ENCODE measurements at regions not wholly inside any gene's neighbourhood (a gene's known extent, or its start where the extent isn't known, plus 50 kb on each side); places are given as distances from the start of the nearest gene placed in this dataset.
"Not testable (repeated sequence)": the region's sequence is repeated elsewhere in the genome, so short reads cannot be mapped to it uniquely, and the experiment has no call there.

DNA sequence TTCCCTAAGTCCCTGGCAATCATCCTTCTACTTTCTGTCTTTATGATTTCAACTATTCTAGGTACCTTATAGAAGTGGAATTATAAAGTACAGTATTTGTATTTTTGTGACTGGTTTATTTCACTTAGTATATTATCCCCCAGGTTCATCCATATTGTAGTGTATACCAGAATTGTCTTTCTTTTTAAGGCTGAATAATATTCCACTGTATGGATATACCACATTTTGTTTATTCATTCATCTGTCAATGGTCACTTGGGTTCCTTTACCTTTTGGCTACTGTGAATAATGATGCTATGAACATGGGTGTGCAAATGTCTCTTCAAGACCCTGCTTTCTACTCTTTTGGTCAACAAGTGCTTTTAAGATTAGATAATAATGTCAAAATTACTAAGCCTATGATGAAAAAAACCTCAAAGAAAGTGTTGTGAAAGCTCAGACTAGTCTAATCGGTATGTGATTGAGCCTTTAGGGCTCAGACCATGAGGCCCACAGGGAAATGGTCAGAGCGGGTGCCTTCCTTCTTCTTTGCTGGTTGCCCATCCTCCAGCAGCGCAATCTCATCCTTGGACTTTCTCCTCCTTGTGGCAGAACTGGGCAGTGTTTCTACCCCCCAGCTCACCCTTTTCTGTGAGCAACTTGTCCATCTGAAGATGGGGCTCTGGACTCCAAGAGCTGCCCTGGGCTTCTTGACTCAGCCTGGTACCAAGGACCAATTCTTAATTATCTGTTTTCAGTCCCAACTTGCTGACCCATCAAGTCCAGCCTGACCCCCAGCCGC is 105.4 kb downstream of the TTC8 start:
- DNase-seq (ENCODE audit: low spot score): no peak

DNA sequence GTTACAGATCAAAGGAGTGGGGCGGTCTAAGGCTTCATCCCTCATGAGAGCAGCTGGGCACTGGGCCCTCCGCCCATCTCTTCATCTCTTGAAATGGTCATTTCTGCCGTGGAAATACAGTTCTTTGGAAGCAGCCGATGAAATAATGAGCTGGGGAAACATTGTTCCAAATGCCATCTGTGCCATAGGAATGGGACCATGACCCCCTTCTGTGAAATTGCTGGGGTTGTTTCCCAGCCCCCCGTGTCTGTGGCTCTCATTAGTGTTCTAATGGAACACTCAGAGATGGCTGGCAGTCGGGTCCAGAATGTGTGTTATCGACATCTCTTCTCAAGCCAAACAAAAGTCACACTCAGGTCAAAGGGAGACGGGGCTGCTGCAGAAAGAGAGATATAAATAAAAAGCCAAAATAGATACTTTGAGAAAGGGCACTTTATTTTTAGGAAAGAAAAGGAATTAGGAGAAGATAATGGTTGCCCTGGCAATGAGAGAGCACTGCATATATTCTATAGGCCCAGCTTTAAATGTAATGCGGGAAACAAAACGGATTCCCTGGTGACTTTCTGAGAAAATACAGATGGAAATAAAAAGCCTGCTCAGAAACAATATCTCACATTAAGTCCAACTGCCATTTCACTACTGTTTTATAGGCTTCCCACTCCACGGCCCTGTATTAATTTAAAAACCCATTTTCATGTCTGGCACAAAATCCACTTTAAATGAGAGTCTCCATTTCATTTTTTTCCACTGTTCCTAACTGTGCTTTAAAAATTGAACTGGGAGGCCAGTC is 107.1 kb downstream of the TTC8 start:
- DNase-seq (ENCODE audit: low spot score): no peak

GRCh38 chr14:88933191-88933590 is 108.7 kb downstream of the TTC8 start:
- no peak for DNase-seq (ENCODE audit: low spot score)

DNA sequence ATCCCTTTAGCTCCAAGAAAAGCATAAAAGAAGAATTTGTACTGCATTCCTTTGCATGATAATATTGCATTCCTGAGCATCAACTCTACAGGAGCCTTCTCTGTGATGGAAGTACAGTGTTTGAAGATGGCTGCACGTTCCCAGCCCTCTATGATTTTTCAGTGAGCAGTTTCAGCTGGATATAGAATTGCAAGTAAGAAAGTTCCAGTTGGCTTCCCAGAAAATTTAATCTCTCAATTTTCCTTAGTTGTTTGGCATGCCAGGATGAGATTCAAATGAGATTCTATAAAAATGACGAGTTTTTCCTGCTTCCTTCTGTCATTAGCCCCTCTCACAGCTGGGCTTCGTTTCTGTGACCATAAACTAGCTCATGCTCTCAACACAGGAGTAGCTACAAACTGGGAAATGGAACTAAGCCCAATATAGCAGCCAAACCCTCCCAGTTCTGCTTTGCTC is 109.9 kb downstream of the TTC8 start:
- peak; percentile 6 for DNase-seq (ENCODE audit: low spot score)

DNA sequence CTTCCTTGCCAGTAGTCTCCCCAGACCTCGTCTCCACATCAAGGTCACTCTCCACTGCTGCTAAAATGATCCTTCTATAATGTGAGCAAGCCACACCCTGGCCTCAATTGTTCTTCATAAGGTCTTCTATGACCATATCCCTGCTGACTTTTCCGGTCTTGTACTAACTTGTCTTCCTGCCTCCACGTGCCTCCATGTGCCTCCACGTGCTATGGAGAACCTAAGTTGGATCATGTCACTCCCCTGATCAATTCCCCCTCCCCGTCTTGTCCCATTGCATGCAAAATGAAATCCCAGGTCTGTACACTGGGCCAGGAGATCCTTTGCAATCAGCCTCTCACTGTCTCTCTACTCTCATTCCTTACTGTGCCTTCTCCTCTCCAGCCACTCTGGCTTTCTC is 110.6 kb downstream of the TTC8 start:
- DNase-seq (ENCODE audit: low spot score): no peak

GRCh38 chr14:88937706-88938105 is 113.3 kb downstream of the TTC8 start:
- no peak for DNase-seq (ENCODE audit: low spot score)

DNA sequence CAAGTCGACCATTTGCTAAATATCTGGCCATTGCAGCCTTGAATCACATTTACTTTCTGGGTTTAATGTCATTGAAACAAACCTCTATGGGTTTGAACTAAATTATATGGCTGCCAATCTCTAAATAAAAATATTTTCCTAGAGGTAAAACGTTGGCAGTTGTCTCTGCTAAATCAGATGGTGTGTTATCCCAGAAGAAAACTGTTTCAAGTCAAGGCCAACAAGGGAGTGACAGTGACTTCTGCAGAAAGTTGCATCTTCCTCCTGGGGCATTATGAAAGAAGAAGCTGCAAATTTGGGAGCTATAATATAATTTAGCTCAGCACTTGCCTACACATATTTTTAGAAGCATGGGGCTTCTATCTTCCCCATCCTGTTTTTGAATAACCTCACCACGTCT is 116.2 kb downstream of the TTC8 start:
- no peak for DNase-seq (ENCODE audit: low spot score)

DNA sequence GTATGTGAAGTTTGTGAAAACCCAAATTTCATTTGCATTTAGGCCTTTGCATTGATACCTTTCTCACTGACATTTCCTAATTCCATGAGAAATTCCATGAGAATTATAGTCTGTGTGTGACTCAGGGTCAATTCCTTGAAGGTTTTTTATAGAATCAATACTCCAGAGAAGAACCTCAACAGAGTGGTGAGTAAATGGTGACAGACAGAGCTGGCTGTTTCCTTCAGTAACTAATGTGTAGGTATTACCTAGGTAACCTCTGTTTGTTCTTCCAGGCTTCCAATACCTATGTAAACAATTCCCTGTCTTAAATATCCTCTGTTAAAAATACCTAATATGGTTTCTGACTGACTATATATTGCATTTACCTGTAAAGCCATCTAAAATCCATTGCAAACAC is 117.0 kb downstream of the TTC8 start:
- DNase-seq (ENCODE audit: low spot score): no peak

DNA sequence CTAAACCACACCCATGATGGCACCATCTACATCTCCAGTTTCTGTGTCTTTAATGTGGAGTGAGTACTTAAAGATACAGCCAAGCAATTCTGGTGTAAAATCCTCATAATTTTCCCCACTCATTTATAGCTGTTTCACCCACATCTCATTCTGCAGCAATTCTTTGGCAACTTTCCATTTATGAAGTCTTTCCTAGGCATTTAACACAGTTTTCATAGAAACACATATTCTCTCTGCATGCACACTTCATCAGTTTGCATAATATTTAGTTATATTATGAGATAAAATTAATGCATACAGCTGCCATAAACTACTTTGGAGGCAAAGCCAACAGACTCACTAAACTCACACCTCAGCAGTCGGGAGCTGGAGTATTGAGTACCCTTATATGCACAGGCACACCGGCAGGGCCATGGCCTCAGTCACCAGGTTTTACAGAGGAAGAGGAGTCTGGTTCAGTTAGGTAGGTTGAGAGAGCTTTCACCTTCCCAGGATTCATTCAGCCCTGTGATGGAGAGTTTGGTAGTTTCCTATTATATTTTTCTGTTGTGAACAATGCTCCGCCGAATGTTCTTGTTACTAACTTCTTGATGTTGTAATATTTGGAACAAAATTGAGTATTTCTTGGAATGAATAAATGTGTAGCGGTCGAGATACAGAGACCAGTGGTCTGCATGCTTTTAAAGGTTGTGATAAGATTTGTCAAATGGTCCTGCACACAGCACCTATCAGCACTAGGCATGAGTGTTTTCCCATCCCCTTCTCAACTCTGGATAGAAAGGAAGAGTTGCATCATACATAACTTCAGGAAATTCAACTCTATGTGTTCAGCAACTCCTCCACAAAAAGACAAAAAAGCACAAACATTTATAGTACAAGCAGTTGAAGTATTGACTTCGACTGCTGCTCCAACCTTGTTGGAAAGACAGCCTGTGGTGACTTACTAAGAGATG is 123.5 kb downstream of the TTC8 start:
- DNase-seq (ENCODE audit: low spot score): no peak

- DNase-seq (ENCODE audit: low spot score): no peak
These were observed 125.6 kb downstream of the TTC8 start for GRCh38 chr14:88950069-88950468.

GRCh38 chr14:88951370-88951769 is 126.9 kb downstream of the TTC8 start:
- DNase-seq (ENCODE audit: low spot score): no peak

- DNase-seq (ENCODE audit: low spot score): no peak
These were observed 128.4 kb downstream of the TTC8 start for GRCh38 chr14:88952901-88953300.

- no peak for DNase-seq (ENCODE audit: low spot score)
These were observed 131.0 kb downstream of the TTC8 start for GRCh38 chr14:88955455-88955854.

DNA sequence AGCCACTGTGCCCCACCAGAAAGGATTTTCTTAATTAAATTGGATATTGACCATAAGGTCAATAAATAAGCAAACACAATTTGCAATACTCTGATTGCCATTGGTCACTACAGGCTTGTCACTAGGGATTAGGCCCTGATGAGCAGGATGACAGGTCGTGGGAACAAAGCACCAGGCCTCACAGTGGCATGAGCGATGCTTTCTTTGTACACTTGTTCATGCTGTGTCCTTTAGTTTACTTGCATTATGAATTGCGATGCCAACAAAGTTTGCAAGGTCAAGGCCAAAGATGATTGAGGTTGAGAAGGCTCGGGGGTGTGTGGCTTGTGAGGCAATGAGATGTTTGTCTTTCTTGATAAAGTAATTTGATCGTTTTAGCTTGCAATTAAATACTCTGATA is 136.0 kb downstream of the TTC8 start:
- DNase-seq (ENCODE audit: low spot score): no peak

DNA sequence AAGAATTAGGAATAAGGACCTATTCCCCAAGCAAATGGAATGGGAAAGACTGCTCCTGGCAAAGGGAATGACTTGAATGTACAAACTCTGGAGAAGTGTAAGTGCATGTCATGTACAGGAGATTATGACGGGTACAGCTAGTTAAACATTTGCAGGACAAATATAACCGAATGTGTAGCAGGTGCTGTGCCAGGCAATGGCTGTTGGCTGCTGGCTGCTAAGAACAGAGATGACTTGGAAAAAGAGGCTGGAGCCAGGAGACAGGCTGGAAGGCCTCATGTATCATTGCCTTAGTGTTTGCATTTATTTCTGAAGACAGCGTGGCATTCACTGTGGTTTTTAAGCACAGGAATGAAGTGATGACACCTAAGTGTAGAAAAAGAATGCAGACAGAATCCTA is 136.8 kb downstream of the TTC8 start:
- no peak for DNase-seq (ENCODE audit: low spot score)

DNA sequence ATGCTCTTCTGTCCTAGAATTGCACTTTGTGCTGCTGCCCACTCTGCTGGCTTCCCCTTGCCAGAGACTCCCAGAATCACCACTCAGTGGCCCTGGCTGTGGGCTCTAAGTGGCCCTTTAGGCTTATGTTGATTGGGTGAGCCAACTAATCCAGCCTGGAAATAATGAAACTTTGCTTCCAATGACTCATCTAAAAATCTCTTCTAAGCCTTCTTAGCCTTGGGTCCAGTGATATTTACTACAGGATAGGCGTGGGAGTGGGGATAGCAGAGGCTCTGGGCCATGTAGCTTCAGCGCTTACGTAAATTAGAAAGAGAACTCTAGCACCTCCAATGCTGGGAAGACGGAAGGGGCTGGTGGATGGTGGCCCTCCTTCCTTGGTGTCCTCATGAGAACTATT is 137.9 kb downstream of the TTC8 start:
- no peak for DNase-seq (ENCODE audit: low spot score)

DNA sequence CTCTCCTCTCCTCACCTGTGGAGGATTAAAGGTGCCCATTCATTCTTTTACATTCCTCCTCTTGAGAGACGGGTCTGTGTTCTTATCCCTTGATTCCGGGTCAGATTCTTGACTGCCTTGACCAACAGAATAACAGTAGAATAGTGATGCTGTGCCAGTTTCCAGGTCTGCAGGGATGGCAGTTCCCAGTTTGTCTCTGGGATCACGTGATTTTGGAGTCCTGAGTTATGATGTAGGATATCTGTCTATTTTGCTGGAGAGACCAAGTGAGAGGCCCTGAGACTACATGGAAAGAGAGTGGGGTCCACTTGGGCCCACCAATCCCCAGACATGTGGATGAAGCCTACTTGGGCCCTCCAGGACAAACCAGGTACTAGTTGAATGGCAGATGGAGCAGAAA is 142.8 kb downstream of the TTC8 start:
- no peak for DNase-seq (ENCODE audit: low spot score)

- DNase-seq (ENCODE audit: low spot score): no peak
These were observed 150.8 kb downstream of the TTC8 start for GRCh38 chr14:88975043-88975830.

- no peak for DNase-seq (ENCODE audit: low spot score)
These were observed 151.5 kb downstream of the TTC8 start for GRCh38 chr14:88975926-88976325.

- DNase-seq (ENCODE audit: low spot score): not testable (repeated sequence)
These were observed 156.5 kb downstream of the TTC8 start for GRCh38 chr14:88980907-88981306.

GRCh38 chr14:88981948-88982347 is 157.5 kb downstream of the TTC8 start:
- DNase-seq (ENCODE audit: low spot score): no peak
